Fibroblast of mammary gland (primary cell): ENCODE measurements at regions not wholly inside any gene's neighbourhood (a gene's known extent, or its start where the extent isn't known, plus 50 kb on each side); places are given as distances from the start of the nearest gene placed in this dataset.
A peak's percentile ranks its signal among the peaks of the same experiment; 100 is the strongest.

Experiments used
- DNase-seq: peaks from one replicate; pipeline ENCODE4 v3.0.0-alpha.2; 2010; ENCODE audit warnings: low read depth
- H3K4me3 ChIP-seq: 2 replicates; pipeline ENCODE4 v1.5.1; 2011; ENCODE audit warnings: low read depth, mild to moderate bottlenecking, low read length, moderate library complexity; ENCODE audit not compliant: control insufficient read depth
- CTCF ChIP-seq: conservative IDR thresholded peaks from 2 replicates; pipeline ENCODE4 v1.5.1; 2011; ENCODE audit warnings: low read depth, low read length, inconsistent platforms; ENCODE audit not compliant: control insufficient read depth, insufficient read depth

- no peak overlapping the region for H3K4me3 ChIP-seq
- TF ChIP-seq CTCF: no peak
- no peak for DNase-seq
Measured at GRCh38 chr7:83306502-83306901, 143.8 kb upstream of the PCLO start.

GRCh38 chr7:83305027-83305426, 142.3 kb upstream of the PCLO start:
- TF ChIP-seq CTCF: no peak
- no peak for DNase-seq
- no peak overlapping the region for H3K4me3 ChIP-seq

- TF ChIP-seq CTCF: no peak
- peak; percentile 2 for DNase-seq
- no peak overlapping the region for H3K4me3 ChIP-seq
Measured at GRCh38 chr7:83301416-83301815, 138.7 kb upstream of the PCLO start.

- no peak for TF ChIP-seq CTCF
- DNase-seq: no peak
- no peak overlapping the region for H3K4me3 ChIP-seq
Measured at GRCh38 chr7:83290211-83290610, 127.5 kb upstream of the PCLO start.

- TF ChIP-seq CTCF: no peak
- no peak for DNase-seq
Measured at GRCh38 chr7:83289419-83289993, 126.8 kb upstream of the PCLO start.

GRCh38 chr7:83280671-83281070, 118.0 kb upstream of the PCLO start:
- no peak overlapping the region for H3K4me3 ChIP-seq
- DNase-seq: no peak
- no peak for TF ChIP-seq CTCF

More at GRCh38 chr7:83289419-83289993, 126.8 kb upstream of the PCLO start:
- no peak overlapping the region for H3K4me3 ChIP-seq

GRCh38 chr7:83276250-83276649, 113.6 kb upstream of the PCLO start:
- TF ChIP-seq CTCF: no peak
- H3K4me3 ChIP-seq: no peak overlapping the region
- no peak for DNase-seq
